ENCODE measurements at regions not wholly inside any gene's neighbourhood (a gene's known extent, or its start where the extent isn't known, plus 50 kb on each side); places are given as distances from the start of the nearest gene placed in this dataset.

- no peak overlapping the region for H3K27ac ChIP-seq
- no peaks in the 10 kb centered on the region for H3K36me3 ChIP-seq (ENCODE audit: low read depth, missing control alignments)
- H3K27me3 ChIP-seq = no peaks in the 10 kb centered on the region
- no peak overlapping the region for H3K4me3 ChIP-seq
- no peaks in the 10 kb centered on the region for H3K9me3 ChIP-seq
- intact Hi-C loops (cut with DNase I; ENCODE audit: low total_unique reads) = no loop called here
- DNase-seq = no peak
- WGBS, 2 donors = 94 to 95% methylated on average over 2 of the region's 2 CpGs
- H3K4me1 ChIP-seq = no peaks in the 10 kb centered on the region
- TF ChIP-seq POLR2A (IDR thresholded peaks at IDR 0.05) (no peak), CTCF (IDR thresholded peaks at IDR 0.05) (no peak)
These were observed 491.1 kb upstream of the ADGRL3 start for GRCh38 chr4:60709061-60709460.

GRCh38 chr4:60718874-60719273 lies 481.3 kb upstream of the ADGRL3 start:
- TF ChIP-seq POLR2A (IDR thresholded peaks at IDR 0.05) (no peak), CTCF (IDR thresholded peaks at IDR 0.05) (no peak)
- Histone ChIP-seq H3K4me3 (no peak overlapping the region), H3K27me3 (no peaks in the 10 kb centered on the region), H3K9me3 (no peaks in the 10 kb centered on the region), H3K4me1 (no peaks in the 10 kb centered on the region), H3K27ac (no peak overlapping the region), H3K36me3 (ENCODE audit: low read depth, missing control alignments) (no peaks in the 10 kb centered on the region)
- intact Hi-C loops (cut with DNase I; ENCODE audit: low total_unique reads) = no loop called here
- DNase-seq = no peak
- WGBS, 2 donors = 72 to 79% methylated on average over 1 of the region's 1 CpG

GRCh38 chr4:60721685-60722084 lies 478.4 kb upstream of the ADGRL3 start:
- no peak for DNase-seq
- Histone ChIP-seq H3K9me3 (no peaks in the 10 kb centered on the region), H3K4me1 (no peaks in the 10 kb centered on the region), H3K4me3 (no peak overlapping the region), H3K27me3 (no peaks in the 10 kb centered on the region), H3K27ac (no peak overlapping the region), H3K36me3 (ENCODE audit: low read depth, missing control alignments) (no peaks in the 10 kb centered on the region)
- WGBS, 2 donors = 40 to 53% methylated on average over 1 of the region's 1 CpG
- intact Hi-C loops (cut with DNase I; ENCODE audit: low total_unique reads) = no loop called here
- no peak for TF ChIP-seq CTCF (IDR thresholded peaks at IDR 0.05)
- no peak for TF ChIP-seq POLR2A (IDR thresholded peaks at IDR 0.05)

- TF ChIP-seq CTCF (IDR thresholded peaks at IDR 0.05) (no peak), POLR2A (IDR thresholded peaks at IDR 0.05) (no peak)
- Histone ChIP-seq H3K4me1 (no peaks in the 10 kb centered on the region), H3K9me3 (no peaks in the 10 kb centered on the region), H3K36me3 (ENCODE audit: low read depth, missing control alignments) (no peaks in the 10 kb centered on the region), H3K27ac (no peak overlapping the region), H3K4me3 (no peak overlapping the region), H3K27me3 (no peaks in the 10 kb centered on the region)
- intact Hi-C loops (cut with DNase I; ENCODE audit: low total_unique reads) = no loop called here
- WGBS, 2 donors = 81 to 85% methylated on average over 3 of the region's 3 CpGs
- no peak for DNase-seq
These were observed 476.3 kb upstream of the ADGRL3 start for GRCh38 chr4:60723796-60724195.

GRCh38 chr4:60724623-60725022 lies 475.5 kb upstream of the ADGRL3 start:
- Histone ChIP-seq H3K4me3 (no peak overlapping the region), H3K27me3 (no peaks in the 10 kb centered on the region), H3K9me3 (no peaks in the 10 kb centered on the region), H3K27ac (no peak overlapping the region), H3K36me3 (ENCODE audit: low read depth, missing control alignments) (no peaks in the 10 kb centered on the region), H3K4me1 (no peaks in the 10 kb centered on the region)
- DNase-seq = no peak
- 69 to 73% methylated on average over 3 of the region's 3 CpGs for WGBS, 2 donors
- TF ChIP-seq POLR2A (IDR thresholded peaks at IDR 0.05) = no peak
- no peak for TF ChIP-seq CTCF (IDR thresholded peaks at IDR 0.05)
- intact Hi-C loops (cut with DNase I; ENCODE audit: low total_unique reads) = no loop called here

Data from testis (tissue), 2 donors.